ENCODE measurements at regions not wholly inside any gene's neighbourhood (a gene's known extent, or its start where the extent isn't known, plus 50 kb on each side); places are given as distances from the start of the nearest gene placed in this dataset.

GRCh38 chr3:182699550-182700170 lies 93.6 kb upstream of the ATP11B start:
- H3K4me1 ChIP-seq (ENCODE audit: insufficient read depth, low read length) = no peaks in the 10 kb centered on the region
- H2AFZ ChIP-seq (ENCODE audit: low read depth, low read length) = no peak overlapping the region
- H3K36me3 ChIP-seq (ENCODE audit: insufficient read depth, low read length) = no peaks in the 10 kb centered on the region
- H3K9me3 ChIP-seq (ENCODE audit: low read length) = no peaks in the 10 kb centered on the region
- H3K27me3 ChIP-seq (ENCODE audit: insufficient read depth, low read length) = no peaks in the 10 kb centered on the region
- no peak overlapping the region for H3K4me3 ChIP-seq (ENCODE audit: low read length)

GRCh38 chr3:182702216-182702615 lies 91.1 kb upstream of the ATP11B start:
- H3K4me3 ChIP-seq (ENCODE audit: low read length) = no peak overlapping the region
- no peaks in the 10 kb centered on the region for H3K27me3 ChIP-seq (ENCODE audit: insufficient read depth, low read length)
- no peaks in the 10 kb centered on the region for H3K9me3 ChIP-seq (ENCODE audit: low read length)
- no peaks in the 10 kb centered on the region for H3K4me1 ChIP-seq (ENCODE audit: insufficient read depth, low read length)
- no peaks in the 10 kb centered on the region for H3K36me3 ChIP-seq (ENCODE audit: insufficient read depth, low read length)
- no peak overlapping the region for H2AFZ ChIP-seq (ENCODE audit: low read depth, low read length)

- H2AFZ ChIP-seq (ENCODE audit: low read depth, low read length) = no peak overlapping the region
- no peaks in the 10 kb centered on the region for H3K36me3 ChIP-seq (ENCODE audit: insufficient read depth, low read length)
- H3K9me3 ChIP-seq (ENCODE audit: low read length) = no peaks in the 10 kb centered on the region
- H3K4me3 ChIP-seq (ENCODE audit: low read length) = no peak overlapping the region
- no peaks in the 10 kb centered on the region for H3K27me3 ChIP-seq (ENCODE audit: insufficient read depth, low read length)
- no peaks in the 10 kb centered on the region for H3K4me1 ChIP-seq (ENCODE audit: insufficient read depth, low read length)
These were observed 90.1 kb upstream of the ATP11B start for GRCh38 chr3:182703233-182703632.

- Histone ChIP-seq H3K4me1 (ENCODE audit: insufficient read depth, low read length) (no peaks in the 10 kb centered on the region), H3K36me3 (ENCODE audit: insufficient read depth, low read length) (no peaks in the 10 kb centered on the region), H2AFZ (ENCODE audit: low read depth, low read length) (no peak overlapping the region), H3K27me3 (ENCODE audit: insufficient read depth, low read length) (no peaks in the 10 kb centered on the region), H3K4me3 (ENCODE audit: low read length) (no peak overlapping the region), H3K9me3 (ENCODE audit: low read length) (no peaks in the 10 kb centered on the region)
These were observed 88.4 kb upstream of the ATP11B start for GRCh38 chr3:182704926-182705325.

- Histone ChIP-seq H3K4me3 (ENCODE audit: low read length) (no peak overlapping the region), H2AFZ (ENCODE audit: low read depth, low read length) (no peak overlapping the region), H3K36me3 (ENCODE audit: insufficient read depth, low read length) (no peaks in the 10 kb centered on the region), H3K27me3 (ENCODE audit: insufficient read depth, low read length) (peaks cover 2% of the 10 kb centered on the region), H3K4me1 (ENCODE audit: insufficient read depth, low read length) (no peaks in the 10 kb centered on the region), H3K9me3 (ENCODE audit: low read length) (no peaks in the 10 kb centered on the region)
These were observed 84.5 kb upstream of the ATP11B start for GRCh38 chr3:182708810-182709209.

GRCh38 chr3:182709306-182709705 lies 84.0 kb upstream of the ATP11B start:
- H3K27me3 ChIP-seq (ENCODE audit: insufficient read depth, low read length) = peaks cover 2% of the 10 kb centered on the region

GRCh38 chr3:182710557-182711157 lies 82.6 kb upstream of the ATP11B start:
- H3K4me1 ChIP-seq (ENCODE audit: insufficient read depth, low read length) = no peaks in the 10 kb centered on the region
- no peak overlapping the region for H2AFZ ChIP-seq (ENCODE audit: low read depth, low read length)
- no peaks in the 10 kb centered on the region for H3K36me3 ChIP-seq (ENCODE audit: insufficient read depth, low read length)
- peaks cover 2% of the 10 kb centered on the region for H3K27me3 ChIP-seq (ENCODE audit: insufficient read depth, low read length)
- H3K9me3 ChIP-seq (ENCODE audit: low read length) = no peaks in the 10 kb centered on the region
- no peak overlapping the region for H3K4me3 ChIP-seq (ENCODE audit: low read length)

More at GRCh38 chr3:182709306-182709705, 84.0 kb upstream of the ATP11B start:
- Histone ChIP-seq H2AFZ (ENCODE audit: low read depth, low read length) (no peak overlapping the region), H3K9me3 (ENCODE audit: low read length) (no peaks in the 10 kb centered on the region), H3K4me1 (ENCODE audit: insufficient read depth, low read length) (no peaks in the 10 kb centered on the region), H3K36me3 (ENCODE audit: insufficient read depth, low read length) (no peaks in the 10 kb centered on the region), H3K4me3 (ENCODE audit: low read length) (no peak overlapping the region)

GRCh38 chr3:182711261-182711683 lies 82.0 kb upstream of the ATP11B start:
- Histone ChIP-seq H3K36me3 (ENCODE audit: insufficient read depth, low read length) (no peaks in the 10 kb centered on the region), H3K4me3 (ENCODE audit: low read length) (no peak overlapping the region), H3K4me1 (ENCODE audit: insufficient read depth, low read length) (no peaks in the 10 kb centered on the region), H3K27me3 (ENCODE audit: insufficient read depth, low read length) (peaks cover 2% of the 10 kb centered on the region), H2AFZ (ENCODE audit: low read depth, low read length) (no peak overlapping the region), H3K9me3 (ENCODE audit: low read length) (no peaks in the 10 kb centered on the region)

GRCh38 chr3:182711853-182712252 lies 81.5 kb upstream of the ATP11B start:
- no peaks in the 10 kb centered on the region for H3K36me3 ChIP-seq (ENCODE audit: insufficient read depth, low read length)
- H3K4me1 ChIP-seq (ENCODE audit: insufficient read depth, low read length) = no peaks in the 10 kb centered on the region
- no peak overlapping the region for H2AFZ ChIP-seq (ENCODE audit: low read depth, low read length)
- H3K27me3 ChIP-seq (ENCODE audit: insufficient read depth, low read length) = peaks cover 2% of the 10 kb centered on the region
- no peak overlapping the region for H3K4me3 ChIP-seq (ENCODE audit: low read length)
- H3K9me3 ChIP-seq (ENCODE audit: low read length) = no peaks in the 10 kb centered on the region

GRCh38 chr3:182713111-182713510 lies 80.2 kb upstream of the ATP11B start:
- Histone ChIP-seq H3K9me3 (ENCODE audit: low read length) (no peaks in the 10 kb centered on the region), H3K4me3 (ENCODE audit: low read length) (no peak overlapping the region), H3K36me3 (ENCODE audit: insufficient read depth, low read length) (no peaks in the 10 kb centered on the region), H3K27me3 (ENCODE audit: insufficient read depth, low read length) (peaks cover 2% of the 10 kb centered on the region), H2AFZ (ENCODE audit: low read depth, low read length) (no peak overlapping the region), H3K4me1 (ENCODE audit: insufficient read depth, low read length) (no peaks in the 10 kb centered on the region)

- H3K4me3 ChIP-seq (ENCODE audit: low read length) = no peak overlapping the region
- H3K4me1 ChIP-seq (ENCODE audit: insufficient read depth, low read length) = no peaks in the 10 kb centered on the region
- no peak overlapping the region for H2AFZ ChIP-seq (ENCODE audit: low read depth, low read length)
- no peaks in the 10 kb centered on the region for H3K36me3 ChIP-seq (ENCODE audit: insufficient read depth, low read length)
- H3K27me3 ChIP-seq (ENCODE audit: insufficient read depth, low read length) = peaks cover 2% of the 10 kb centered on the region
- no peaks in the 10 kb centered on the region for H3K9me3 ChIP-seq (ENCODE audit: low read length)
These were observed 79.4 kb upstream of the ATP11B start for GRCh38 chr3:182713743-182714517.

GRCh38 chr3:182715006-182715405 lies 78.3 kb upstream of the ATP11B start:
- Histone ChIP-seq H3K36me3 (ENCODE audit: insufficient read depth, low read length) (no peaks in the 10 kb centered on the region), H3K4me3 (ENCODE audit: low read length) (no peak overlapping the region), H2AFZ (ENCODE audit: low read depth, low read length) (no peak overlapping the region), H3K4me1 (ENCODE audit: insufficient read depth, low read length) (no peaks in the 10 kb centered on the region), H3K27me3 (ENCODE audit: insufficient read depth, low read length) (peaks cover 2% of the 10 kb centered on the region), H3K9me3 (ENCODE audit: low read length) (no peaks in the 10 kb centered on the region)

- Histone ChIP-seq H3K4me1 (ENCODE audit: insufficient read depth, low read length) (no peaks in the 10 kb centered on the region), H2AFZ (ENCODE audit: low read depth, low read length) (no peak overlapping the region), H3K9me3 (ENCODE audit: low read length) (no peaks in the 10 kb centered on the region), H3K36me3 (ENCODE audit: insufficient read depth, low read length) (no peaks in the 10 kb centered on the region), H3K4me3 (ENCODE audit: low read length) (no peak overlapping the region), H3K27me3 (ENCODE audit: insufficient read depth, low read length) (peaks cover 2% of the 10 kb centered on the region)
These were observed 77.1 kb upstream of the ATP11B start for GRCh38 chr3:182716114-182716688.
